HG03378 (cell line): ENCODE measurements at regions not wholly inside any gene's neighbourhood (a gene's known extent, or its start where the extent isn't known, plus 50 kb on each side); places are given as distances from the start of the nearest gene placed in this dataset.
"Not testable (repeated sequence)": the region's sequence is repeated elsewhere in the genome, so short reads cannot be mapped to it uniquely, and the experiment has no call there.

Experiments
- ATAC-seq: cut with Tn5 transposase; IDR thresholded peaks from one replicate; pipeline ENCODE4 v1.9.1; 2021; ENCODE audit warnings: mild to moderate bottlenecking, moderate library complexity; ENCODE audit not compliant: unreplicated experiment

DNA sequence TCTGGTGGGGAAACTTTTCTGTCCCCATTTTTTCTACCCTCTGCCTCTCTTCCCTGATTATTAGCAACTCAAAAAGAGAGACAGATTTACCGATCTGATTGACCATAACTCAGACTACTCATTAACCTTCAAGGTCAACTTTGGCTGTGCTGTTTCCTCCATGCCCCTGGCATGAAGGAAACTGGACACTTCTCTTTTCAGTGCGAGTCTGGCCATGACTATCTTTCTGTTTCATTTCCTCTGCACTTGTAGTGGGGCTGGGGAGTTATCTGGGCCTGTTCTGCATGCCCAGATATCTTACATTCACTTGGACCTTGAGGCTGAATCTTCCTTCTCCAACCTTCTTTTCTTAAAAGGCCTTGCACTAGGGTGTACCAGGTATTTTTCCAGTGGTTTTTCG is 76.9 kb upstream of the SLCO2A1 start:
- peak; percentile 53 for ATAC-seq

DNA sequence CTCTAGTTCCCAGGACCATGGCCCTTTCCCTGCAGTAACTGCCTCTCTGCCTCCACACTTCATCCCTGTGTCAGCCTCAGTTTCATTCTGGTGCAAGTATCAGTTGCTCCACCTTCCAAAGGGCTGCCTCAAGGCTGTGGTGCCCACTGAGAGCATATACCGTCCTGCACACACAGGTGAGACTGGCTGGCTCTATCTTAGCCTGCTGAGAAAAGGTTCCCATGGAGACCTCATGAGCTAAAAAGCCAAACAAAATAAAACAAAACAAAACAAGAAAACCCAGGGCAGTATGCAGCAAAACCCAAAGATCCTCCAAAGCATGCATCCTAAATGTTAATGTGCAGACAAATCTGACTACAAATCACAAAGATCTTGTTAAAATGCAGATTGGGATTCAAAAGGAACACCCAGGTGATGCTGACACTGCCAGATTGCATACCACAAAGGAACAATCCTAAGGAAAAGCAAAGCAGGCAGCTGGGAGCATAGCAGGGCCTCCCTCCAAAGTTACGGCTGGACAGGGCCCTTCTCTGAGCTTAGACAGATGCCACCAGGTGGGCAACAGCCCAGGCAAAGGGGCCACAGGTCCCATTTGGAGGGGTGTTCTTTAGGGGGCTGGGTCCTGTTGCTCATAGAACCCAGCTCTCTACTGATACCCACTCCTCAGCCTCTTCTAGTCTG is 76.3 kb upstream of the SLCO2A1 start:
- no peak for ATAC-seq

GRCh38 chr3:134104031-134104430 is 74.3 kb upstream of the SLCO2A1 start:
- ATAC-seq: no peak

GRCh38 chr3:134103470-134103869 is 73.7 kb upstream of the SLCO2A1 start:
- ATAC-seq: no peak

GRCh38 chr3:134102976-134103375 is 73.3 kb upstream of the SLCO2A1 start:
- ATAC-seq: no peak

GRCh38 chr3:134096214-134096613 is 66.5 kb upstream of the SLCO2A1 start:
- not testable (repeated sequence) for ATAC-seq

GRCh38 chr3:134095005-134095404 is 65.3 kb upstream of the SLCO2A1 start:
- ATAC-seq: no peak

GRCh38 chr3:134094491-134094890 is 64.8 kb upstream of the SLCO2A1 start:
- ATAC-seq: no peak

DNA sequence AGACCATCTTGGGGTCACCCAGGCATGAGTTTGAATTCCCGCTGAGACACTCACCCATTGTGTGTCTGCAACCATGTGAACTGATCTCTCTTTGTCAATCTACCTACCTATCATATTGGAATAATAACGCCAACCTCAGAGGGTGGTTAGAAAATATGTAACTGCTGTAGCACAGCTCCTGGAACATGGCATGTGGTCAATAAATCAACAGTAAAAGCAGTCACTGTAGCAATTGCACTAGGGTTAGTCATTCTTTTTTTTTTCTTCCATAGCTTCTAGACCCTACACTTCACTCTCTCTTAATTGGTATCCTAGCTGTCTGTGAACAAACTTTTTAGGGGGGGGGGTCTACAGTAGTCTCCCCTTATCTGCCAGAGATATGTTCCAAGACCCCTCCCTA is 64.2 kb upstream of the SLCO2A1 start:
- ATAC-seq: no peak

DNA sequence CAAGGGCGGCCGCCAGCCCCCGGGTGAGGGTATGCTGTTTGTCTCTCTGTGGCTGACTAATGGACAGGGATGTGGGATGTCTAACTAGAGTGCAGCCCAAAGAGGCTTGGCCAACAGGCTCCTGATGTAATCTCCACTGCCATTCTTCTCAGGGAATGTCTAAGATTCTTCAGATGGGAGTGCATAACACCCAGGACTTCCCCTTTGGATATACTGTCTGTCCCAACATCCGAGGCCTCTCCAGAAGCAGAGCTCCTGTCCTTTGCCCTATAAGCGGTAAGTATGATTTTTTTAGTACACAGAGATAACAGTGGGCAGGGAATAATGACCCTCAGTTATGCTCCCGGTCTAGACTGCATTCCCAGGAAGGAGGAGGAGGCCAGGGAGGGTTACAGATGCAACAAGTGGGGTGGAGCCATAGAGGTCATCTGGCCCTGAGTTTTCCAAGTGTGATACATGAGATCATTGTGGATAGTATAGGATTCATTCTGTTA is 62.5 kb upstream of the SLCO2A1 start:
- no peak for ATAC-seq

DNA sequence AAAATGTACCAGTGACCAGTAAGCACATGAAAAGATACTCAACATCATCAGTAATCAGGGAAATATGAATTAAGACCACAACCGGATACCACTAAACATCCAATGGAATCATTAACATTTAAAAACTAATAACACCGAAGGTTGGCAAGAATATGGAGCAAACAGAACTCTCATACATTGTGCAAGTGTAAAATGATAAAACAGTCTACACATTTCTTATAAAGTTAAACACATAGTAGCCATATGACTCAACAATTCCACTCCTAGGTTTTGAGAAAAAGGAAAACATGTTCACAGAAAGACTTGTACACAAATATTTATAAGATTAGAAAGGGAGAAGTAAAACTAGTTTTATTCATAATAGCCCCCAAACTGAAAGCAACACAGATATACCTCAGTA is 60.3 kb upstream of the SLCO2A1 start:
- no peak for ATAC-seq

DNA sequence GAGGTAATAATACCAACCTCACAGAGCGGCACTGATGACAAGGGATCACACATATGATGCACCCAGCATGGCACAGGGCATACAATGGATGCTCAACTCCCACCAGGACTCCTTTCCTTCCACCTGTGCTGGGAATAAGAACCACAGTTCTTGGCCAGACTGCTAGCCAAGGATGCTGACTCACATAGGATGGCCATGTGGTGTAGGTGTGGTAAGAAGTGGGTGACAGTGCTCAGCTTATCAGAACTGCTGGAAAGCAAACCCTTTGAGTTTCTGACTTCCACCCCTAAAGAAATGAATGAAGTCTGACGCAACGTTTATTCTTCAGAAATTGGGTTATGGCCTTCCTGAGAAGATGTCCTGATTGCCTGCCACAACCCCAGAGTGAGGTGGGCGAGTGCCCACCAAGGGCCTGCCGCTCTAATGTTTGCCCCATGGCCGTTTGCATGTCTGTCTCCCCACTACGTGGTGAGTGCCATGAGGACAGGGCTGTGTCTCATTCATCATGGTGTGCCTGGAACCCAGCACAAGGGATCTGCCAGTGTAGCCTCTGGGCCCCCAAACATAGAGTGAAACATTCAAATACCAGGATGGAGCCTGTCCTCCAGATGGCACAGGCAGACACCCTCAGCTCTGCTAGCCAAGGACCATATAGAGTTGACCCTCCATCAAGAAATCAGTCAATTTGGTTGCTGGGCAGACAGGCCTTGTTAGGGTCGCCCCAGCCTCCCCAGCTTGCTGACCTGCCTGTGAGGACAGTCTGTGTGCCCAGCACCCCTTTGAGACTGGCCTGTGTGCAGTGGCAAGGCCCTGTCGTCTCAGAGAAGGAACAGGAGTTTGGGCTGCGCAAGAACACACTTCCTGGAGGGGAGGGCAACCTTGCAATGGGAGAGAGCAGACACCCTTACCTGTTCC is 57.6 kb upstream of the SLCO2A1 start:
- ATAC-seq: no peak

DNA sequence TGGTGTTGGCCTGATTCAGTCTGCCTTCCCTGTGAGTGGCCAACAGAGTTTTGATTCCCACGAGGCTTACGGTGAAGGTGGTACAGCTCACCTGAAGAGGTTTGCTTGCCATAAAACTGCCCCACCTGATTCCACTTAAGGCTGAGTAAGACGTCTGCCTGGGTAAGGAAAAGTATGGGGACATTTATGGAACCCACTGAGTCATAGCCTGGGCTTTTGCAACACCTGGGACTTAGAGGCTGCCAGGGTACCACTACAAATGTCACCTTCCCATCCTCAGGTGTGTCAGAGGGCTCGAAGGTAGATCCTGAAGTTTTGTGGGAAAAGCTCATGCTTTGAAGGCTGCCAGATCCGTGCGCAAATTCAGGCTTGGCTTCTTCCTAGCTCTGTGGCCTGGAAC is 56.9 kb upstream of the SLCO2A1 start:
- ATAC-seq: no peak

DNA sequence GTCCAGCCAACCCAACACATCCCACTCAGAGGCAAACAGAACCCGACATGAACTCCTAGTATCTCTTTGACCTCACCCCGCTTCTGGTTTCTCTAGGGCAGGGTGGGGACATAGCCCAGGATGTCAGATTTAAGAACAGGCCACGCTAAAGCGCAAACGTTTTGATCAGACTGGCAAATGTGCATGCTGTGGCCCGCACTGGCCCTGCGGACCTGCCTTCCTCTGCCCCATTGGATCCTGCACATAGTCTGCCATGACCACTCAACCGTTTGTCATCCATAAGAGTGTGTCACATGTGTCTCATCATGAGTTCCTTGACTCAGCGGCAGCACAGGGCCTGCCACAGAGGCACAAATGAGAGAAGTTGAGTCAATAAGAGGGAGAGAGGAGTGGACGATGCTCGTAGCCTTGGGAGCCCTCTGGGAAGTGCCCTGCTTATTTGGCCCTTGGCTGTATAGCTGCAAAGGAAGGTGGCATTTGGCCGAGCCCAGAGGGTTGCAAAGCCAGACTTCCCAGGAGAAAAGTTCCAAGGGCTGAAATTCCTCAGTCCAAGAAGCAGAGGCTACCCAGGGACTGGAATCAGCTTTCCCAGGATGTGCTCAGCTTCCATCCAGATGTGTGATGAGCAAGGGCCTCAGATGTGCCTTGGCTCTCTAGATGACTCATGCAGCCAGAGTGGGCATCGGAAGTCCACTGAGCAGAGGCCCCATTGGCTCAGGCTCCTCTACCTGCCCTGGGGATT is 55.5 kb upstream of the SLCO2A1 start:
- no peak for ATAC-seq

DNA sequence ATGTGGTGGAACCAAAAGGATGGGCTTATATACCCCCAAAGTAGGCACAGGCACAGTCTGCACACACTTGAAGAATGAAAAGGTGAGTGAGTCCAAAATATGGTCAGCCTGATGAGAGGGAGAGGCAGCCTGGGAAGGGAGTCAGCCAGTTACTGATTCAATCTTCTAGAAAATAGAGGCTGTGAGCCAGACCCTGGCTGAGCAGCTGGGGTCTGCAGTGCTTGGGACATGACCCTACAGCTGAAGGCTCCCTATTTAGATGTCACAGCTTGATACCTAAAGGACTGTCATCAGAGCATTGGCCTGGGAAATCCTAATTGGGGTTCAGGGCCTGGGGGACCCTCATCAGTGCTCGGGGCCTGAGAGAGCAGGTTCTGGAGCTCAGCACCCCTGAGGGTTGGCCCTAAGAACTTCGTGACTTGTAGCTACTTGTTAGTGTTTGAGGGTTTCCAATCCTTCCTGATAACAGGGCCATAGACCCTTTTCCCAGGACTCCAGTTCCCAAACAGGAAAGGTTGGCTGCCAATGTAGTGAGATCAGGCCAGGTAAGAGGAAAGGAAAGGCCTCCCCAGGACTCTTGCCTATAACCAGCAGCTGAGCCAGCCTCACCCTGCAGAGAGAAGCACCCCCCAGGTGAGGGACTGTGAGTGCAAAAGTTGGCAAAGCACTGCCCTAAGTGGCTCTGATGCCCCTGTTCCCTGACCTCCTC is 54.7 kb upstream of the SLCO2A1 start:
- ATAC-seq: no peak

GRCh38 chr3:134083626-134084241 is 54.0 kb upstream of the SLCO2A1 start:
- ATAC-seq: no peak

GRCh38 chr3:134083008-134083407 is 53.3 kb upstream of the SLCO2A1 start:
- ATAC-seq: no peak

DNA sequence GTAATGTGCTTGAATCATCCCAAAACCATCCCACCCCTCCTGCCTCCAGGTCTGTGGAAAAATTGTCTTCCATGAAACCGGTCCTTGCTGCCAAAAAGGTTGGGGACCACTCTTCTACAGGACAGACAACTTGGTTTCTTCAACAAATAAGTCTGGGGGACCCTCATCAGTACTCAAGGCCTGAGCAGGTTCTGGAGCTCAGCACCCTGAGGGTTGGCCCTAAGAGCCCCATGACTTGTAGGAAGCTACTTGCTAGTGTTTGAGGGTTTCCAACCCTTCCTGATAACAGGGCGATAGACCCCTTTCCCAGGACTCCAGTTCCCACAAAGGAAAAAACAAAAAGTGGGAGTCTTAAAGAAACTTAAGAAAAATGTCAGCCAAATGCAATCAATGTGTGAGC is 52.9 kb upstream of the SLCO2A1 start:
- no peak for ATAC-seq

GRCh38 chr3:134081211-134081610 is 51.5 kb upstream of the SLCO2A1 start:
- ATAC-seq: no peak

DNA sequence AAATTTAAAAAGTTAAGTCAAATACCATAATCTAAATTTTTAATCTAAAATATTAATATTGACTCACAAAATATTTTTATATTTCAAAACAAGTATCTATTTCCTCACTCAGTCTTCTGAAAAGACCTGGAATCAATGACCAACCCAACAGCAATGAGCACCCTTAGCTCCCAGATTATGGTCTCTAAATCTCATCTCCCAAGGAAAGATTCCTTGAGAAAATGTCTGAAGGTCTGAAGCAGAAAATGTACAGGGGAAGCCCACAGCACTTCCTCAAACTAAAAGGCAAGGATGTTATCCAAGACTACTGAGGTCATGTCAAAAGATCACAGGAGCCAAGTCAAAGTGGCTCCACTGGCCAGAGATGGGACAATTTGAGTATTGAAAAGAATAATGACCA is 51.0 kb upstream of the SLCO2A1 start:
- no peak for ATAC-seq
